ENCODE measurements at regions not wholly inside any gene's neighbourhood (a gene's known extent, or its start where the extent isn't known, plus 50 kb on each side); places are given as distances from the start of the nearest gene placed in this dataset.
"Not testable (repeated sequence)": the region's sequence is repeated elsewhere in the genome, so short reads cannot be mapped to it uniquely, and the experiment has no call there.

- not testable (repeated sequence) for DNase-seq (ENCODE audit: low read depth in 2 of 3, low spot score in 1 of 3)
Measured at GRCh38 chr9:42325142-42325541, 141.7 kb downstream of the SPATA31A6 start.

- not testable (repeated sequence) for DNase-seq (ENCODE audit: low read depth in 2 of 3, low spot score in 1 of 3)
Measured at GRCh38 chr9:42325561-42325960, 142.1 kb downstream of the SPATA31A6 start.

GRCh38 chr9:42326482-42326881 lies 143.0 kb downstream of the SPATA31A6 start:
- DNase-seq (ENCODE audit: low read depth in 2 of 3, low spot score in 1 of 3) = not testable (repeated sequence)

- DNase-seq (ENCODE audit: low read depth in 2 of 3, low spot score in 1 of 3) = not testable (repeated sequence)
Measured at GRCh38 chr9:42335342-42335741, 151.9 kb downstream of the SPATA31A6 start.

- not testable (repeated sequence) for DNase-seq (ENCODE audit: low read depth in 2 of 3, low spot score in 1 of 3)
Measured at GRCh38 chr9:42335984-42336657, 152.7 kb downstream of the SPATA31A6 start.

GRCh38 chr9:42338275-42338674 lies 154.8 kb downstream of the SPATA31A6 start:
- DNase-seq (ENCODE audit: low read depth in 2 of 3, low spot score in 1 of 3) = not testable (repeated sequence)

GRCh38 chr9:42339671-42340434 lies 156.4 kb downstream of the SPATA31A6 start:
- not testable (repeated sequence) for DNase-seq (ENCODE audit: low read depth in 2 of 3, low spot score in 1 of 3)

- DNase-seq (ENCODE audit: low read depth in 2 of 3, low spot score in 1 of 3) = not testable (repeated sequence)
Measured at GRCh38 chr9:42340435-42340723, 156.9 kb downstream of the SPATA31A6 start.

- not testable (repeated sequence) for DNase-seq (ENCODE audit: low read depth in 2 of 3, low spot score in 1 of 3)
Measured at GRCh38 chr9:42341860-42342259, 158.4 kb downstream of the SPATA31A6 start.

GRCh38 chr9:42342297-42342696 lies 158.8 kb downstream of the SPATA31A6 start:
- DNase-seq (ENCODE audit: low read depth in 2 of 3, low spot score in 1 of 3) = not testable (repeated sequence)

GRCh38 chr9:42344508-42344907 lies 161.0 kb downstream of the SPATA31A6 start:
- not testable (repeated sequence) for DNase-seq (ENCODE audit: low read depth in 2 of 3, low spot score in 1 of 3)

- not testable (repeated sequence) for DNase-seq (ENCODE audit: low read depth in 2 of 3, low spot score in 1 of 3)
Measured at GRCh38 chr9:42346916-42347315, 163.5 kb downstream of the SPATA31A6 start.

GRCh38 chr9:42349181-42349580 lies 165.7 kb downstream of the SPATA31A6 start:
- not testable (repeated sequence) for DNase-seq (ENCODE audit: low read depth in 2 of 3, low spot score in 1 of 3)

GRCh38 chr9:42350412-42350811 lies 167.0 kb downstream of the SPATA31A6 start:
- DNase-seq (ENCODE audit: low read depth in 2 of 3, low spot score in 1 of 3) = not testable (repeated sequence)

- not testable (repeated sequence) for DNase-seq (ENCODE audit: low read depth in 2 of 3, low spot score in 1 of 3)
Measured at GRCh38 chr9:42357604-42358373, 174.3 kb downstream of the SPATA31A6 start.

GRCh38 chr9:42358626-42359247 lies 175.3 kb downstream of the SPATA31A6 start:
- DNase-seq (ENCODE audit: low read depth in 2 of 3, low spot score in 1 of 3) = not testable (repeated sequence)

GRCh38 chr9:42364410-42365243 lies 181.2 kb downstream of the SPATA31A6 start:
- not testable (repeated sequence) for DNase-seq (ENCODE audit: low read depth in 2 of 3, low spot score in 1 of 3)

GRCh38 chr9:42365244-42365945 lies 181.9 kb downstream of the SPATA31A6 start:
- DNase-seq (ENCODE audit: low read depth in 2 of 3, low spot score in 1 of 3) = not testable (repeated sequence)

GRCh38 chr9:42368279-42368881 lies 184.9 kb downstream of the SPATA31A6 start:
- not testable (repeated sequence) for DNase-seq (ENCODE audit: low read depth in 2 of 3, low spot score in 1 of 3)

Data from stimulated activated CD4-positive, alpha-beta T cell treated with anti-CD3 and anti-CD28 coated beads, Interleukin-12 subunit alpha, Interleukin-12 subunit beta, amount 100 ng/mL, for 48 hours (primary cell).